ENCODE measurements at regions not wholly inside any gene's neighbourhood (a gene's known extent, or its start where the extent isn't known, plus 50 kb on each side); places are given as distances from the start of the nearest gene placed in this dataset.

- ATAC-seq, result no peak
- no peak for DNase-seq
Measured at GRCh38 chr7:96928965-96929364, 76.4 kb upstream of the DLX6 start.

- ATAC-seq (no peak), DNase-seq (no peak)
Measured at GRCh38 chr7:96931891-96932290, 73.5 kb upstream of the DLX6 start.

- no peak for ATAC-seq
- DNase-seq, result no peak
Measured at GRCh38 chr7:96933067-96933645, 72.2 kb upstream of the DLX6 start.

- ATAC-seq (no peak), DNase-seq (no peak)
Measured at GRCh38 chr7:96936621-96937020, 68.7 kb upstream of the DLX6 start.

GRCh38 chr7:96942112-96942511, 63.2 kb upstream of the DLX6 start:
- no peak for DNase-seq
- no peak for ATAC-seq

- DNase-seq, result no peak
- no peak for ATAC-seq
Measured at GRCh38 chr7:96949766-96950165, 55.6 kb upstream of the DLX6 start.

- DNase-seq, result no peak
- no peak for ATAC-seq
Measured at GRCh38 chr7:96952974-96953391, 52.4 kb upstream of the DLX6 start.

GRCh38 chr7:96953676-96954513, 51.5 kb upstream of the DLX6 start:
- no peak for ATAC-seq
- no peak for DNase-seq
